ENCODE measurements at regions not wholly inside any gene's neighbourhood (a gene's known extent, or its start where the extent isn't known, plus 50 kb on each side); places are given as distances from the start of the nearest gene placed in this dataset.
A peak's percentile ranks its signal among the peaks of the same experiment; 100 is the strongest.
"Not testable (repeated sequence)": the region's sequence is repeated elsewhere in the genome, so short reads cannot be mapped to it uniquely, and the experiment has no call there.

DNA sequence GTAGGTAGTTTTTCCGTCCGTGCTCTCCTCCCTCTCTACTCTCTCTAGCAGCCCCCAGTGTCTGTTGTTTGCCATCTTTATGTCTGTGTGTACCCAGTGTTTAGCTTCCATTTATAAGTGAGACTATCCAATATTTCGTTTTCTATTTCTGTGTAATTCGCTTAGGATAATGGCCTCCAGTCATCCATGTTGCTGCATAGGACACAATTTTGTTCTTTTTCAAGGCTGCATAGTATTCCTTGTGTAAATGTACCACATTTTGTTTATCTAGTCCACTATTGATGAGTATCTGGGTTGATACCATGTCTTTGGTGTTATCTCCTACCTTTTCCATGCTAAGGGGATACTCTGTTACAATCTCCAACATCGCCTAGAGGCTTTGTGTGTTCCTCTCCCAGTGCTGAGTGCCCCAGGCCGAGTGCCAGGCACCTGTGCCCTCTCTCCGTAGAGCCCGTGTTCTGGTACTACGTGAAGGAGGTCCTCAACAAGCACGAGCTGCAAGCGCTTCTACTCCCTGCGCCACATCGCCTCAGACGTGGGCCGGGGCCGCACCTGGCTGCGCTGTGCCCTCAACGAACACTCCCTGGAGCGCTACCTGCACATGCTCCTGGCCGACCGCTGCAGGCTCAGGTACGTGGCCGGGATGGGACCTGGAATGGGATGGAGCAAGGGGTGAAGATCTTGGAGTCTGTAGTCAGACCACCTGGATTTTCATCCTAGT is 51.0 kb downstream of the NPIPB11 start:
- intact Hi-C loops (cut with DNase I), result not testable (repeated sequence)
- DNase-seq, result peak in 2 of 10 donors; percentile 60 to 73

DNA sequence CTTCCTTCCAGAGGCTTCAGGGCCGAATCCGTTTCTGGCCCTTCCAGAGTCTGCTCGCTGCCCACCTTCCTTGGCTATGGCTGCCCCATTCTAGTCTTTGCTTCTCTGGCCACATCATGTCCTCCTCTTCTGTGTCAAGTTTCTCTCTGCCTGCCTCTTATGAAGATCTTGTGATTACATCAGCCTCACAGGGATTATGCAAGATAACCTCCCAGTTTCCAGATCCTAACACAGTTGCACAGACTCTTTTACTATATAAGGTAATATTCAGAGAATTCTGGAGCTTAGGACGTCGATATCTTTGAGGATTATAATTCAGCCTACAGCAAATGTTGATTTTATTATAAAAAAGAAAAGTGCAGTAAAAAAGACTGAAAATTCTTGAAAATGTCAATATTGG is 52.1 kb downstream of the NPIPB11 start:
- intact Hi-C loops (cut with DNase I); DNase-seq: not testable (repeated sequence)

DNA sequence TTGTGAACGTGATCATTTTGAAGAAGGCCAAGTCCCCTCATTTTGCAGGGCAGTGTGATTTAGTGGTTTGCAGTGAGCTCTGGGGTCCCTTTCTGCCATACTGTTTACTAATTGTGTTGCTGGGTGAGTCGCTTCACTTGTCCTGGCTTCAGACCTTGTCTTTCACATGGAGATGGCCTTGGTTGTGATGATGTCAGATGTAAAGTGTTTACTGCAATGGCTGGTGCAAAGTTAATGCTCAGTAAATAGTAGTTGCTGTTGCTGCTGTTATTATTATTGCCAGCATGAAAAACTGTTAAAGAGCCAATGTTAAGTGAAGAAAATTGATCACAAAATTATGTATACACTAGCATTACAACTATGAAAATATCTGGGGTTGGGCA is 53.9 kb downstream of the NPIPB11 start:
- DNase-seq; intact Hi-C loops (cut with DNase I): not testable (repeated sequence)

DNA sequence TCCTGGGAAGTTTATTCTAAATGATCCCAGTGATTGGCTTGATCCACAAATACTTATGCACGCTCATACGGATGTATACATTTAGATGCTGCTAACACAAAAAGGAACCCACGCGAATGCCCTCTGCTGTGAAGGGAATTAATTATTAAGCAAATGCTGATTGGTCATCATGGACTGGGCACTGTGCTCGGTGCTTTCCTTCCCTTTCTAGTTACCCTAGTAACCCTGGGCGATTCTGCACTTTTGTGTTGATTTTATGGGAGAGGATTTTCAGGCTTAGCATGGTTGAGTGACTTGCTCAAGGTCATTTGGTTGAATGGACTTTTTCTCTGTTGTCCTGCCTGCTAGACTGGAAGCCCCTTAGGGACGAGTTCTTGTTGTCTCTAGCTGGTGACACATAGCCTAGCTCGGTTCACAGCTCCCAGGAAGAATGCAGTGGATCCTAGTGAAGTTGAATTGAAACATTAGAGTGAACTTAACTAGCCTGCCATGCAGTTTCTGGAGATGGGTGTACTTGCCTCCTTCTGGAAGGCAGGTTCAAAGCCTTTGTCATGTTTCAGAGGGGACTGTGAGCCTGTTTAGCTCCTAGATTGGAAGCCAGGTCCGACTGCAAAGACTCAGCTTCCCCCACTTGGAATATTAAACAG is 54.4 kb downstream of the NPIPB11 start:
- DNase-seq; intact Hi-C loops (cut with DNase I): not testable (repeated sequence)

DNA sequence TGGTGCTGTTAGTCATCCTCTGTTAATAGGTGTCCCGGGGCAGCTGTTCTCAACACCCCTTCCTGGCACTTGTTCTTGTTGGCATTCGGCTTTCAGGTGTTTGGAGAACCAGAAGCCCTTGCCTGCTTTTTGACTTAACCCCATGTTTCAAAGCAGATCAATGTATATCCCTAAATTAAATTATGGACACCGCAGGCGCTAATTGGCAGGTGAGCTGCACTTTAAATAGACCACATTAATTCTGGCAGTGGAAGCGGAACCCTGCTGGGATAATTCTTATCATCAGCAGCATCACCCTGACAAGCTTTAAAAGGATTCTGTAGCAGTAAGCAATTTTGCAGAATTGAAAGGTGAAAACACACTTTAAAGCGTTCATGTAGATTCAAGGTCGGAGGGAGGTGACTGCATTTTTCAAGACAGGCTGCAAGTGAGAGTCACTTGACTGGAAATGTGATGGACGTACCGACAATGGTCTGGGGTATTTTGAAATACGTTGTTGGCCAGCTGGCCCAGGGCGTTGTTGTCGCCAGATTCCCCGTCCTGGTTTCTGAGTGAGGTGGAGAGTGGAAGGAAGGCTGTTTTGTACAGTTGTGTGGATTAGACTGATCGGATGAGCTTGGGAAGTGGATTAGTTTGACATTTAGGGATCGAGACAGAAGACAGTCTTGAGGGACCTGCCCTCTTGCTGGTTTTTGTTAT is 55.1 kb downstream of the NPIPB11 start:
- intact Hi-C loops (cut with DNase I); DNase-seq: not testable (repeated sequence)

DNA sequence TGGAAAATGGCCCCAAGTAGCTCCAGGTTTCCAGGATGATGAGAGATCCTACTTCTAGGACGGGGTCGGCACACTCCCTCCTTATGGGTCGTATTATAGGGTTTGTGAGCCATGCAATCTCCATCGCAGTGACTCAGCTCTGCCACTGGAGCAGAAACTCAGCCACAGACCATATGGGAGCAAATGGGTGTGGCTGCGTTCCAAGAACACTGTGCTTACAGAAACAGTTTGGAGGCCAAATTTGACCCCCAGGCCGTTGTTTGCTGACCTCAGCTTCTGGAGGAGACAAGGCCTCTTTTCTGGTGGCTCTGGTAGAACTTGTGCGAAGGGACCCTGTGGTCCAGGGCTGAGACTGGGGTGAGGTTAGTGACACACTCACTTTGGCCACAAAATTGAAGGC is 56.5 kb downstream of the NPIPB11 start:
- intact Hi-C loops (cut with DNase I); DNase-seq: not testable (repeated sequence)

DNA sequence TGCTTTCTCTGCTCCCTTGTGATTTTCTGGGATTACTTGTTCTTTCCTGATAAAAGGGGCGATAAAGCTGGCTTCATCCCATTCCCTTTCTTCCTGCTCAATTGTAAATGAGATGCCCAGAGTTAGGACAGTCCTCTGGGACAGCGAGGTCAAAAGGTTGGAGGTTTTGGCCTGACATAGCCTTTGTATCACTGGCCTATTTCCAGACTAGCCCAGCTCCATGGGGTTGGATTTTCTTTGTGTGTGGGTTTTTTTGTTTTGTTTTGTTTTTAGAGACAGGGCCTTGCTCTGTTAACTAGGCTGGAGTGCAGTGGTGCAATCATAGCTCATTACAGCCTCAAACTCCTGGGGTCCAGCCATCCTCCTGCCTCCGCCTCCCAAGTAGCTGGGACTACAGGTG is 57.8 kb downstream of the NPIPB11 start:
- DNase-seq; intact Hi-C loops (cut with DNase I): not testable (repeated sequence)

DNA sequence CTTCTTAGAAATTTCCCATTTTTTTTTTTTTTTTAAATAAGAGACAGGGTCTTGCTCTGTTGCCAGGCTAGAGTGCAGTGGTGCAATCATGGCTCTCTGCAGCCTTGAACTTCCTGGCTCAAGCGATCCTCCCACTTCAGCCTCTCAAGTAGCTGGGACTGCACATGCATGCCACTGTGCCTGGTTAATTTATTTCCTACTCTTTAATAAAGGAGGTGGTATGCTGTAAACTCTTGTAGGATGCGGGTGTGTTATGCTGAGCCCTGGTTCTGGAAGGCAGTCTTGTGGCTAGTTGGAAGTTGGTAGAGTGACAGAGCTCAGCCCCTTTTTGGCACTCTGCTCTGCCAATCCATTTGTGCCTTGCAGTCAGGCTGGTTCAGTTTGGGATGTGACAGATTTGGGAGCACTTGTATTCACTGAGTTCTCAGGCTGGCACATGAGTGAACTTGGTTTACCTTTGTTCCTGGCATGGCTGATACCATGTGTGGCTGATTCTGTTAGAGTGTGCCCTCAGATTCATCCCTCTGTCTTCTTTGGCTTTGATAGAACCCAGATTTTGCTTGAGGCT is 58.3 kb downstream of the NPIPB11 start:
- DNase-seq; intact Hi-C loops (cut with DNase I): not testable (repeated sequence)

DNA sequence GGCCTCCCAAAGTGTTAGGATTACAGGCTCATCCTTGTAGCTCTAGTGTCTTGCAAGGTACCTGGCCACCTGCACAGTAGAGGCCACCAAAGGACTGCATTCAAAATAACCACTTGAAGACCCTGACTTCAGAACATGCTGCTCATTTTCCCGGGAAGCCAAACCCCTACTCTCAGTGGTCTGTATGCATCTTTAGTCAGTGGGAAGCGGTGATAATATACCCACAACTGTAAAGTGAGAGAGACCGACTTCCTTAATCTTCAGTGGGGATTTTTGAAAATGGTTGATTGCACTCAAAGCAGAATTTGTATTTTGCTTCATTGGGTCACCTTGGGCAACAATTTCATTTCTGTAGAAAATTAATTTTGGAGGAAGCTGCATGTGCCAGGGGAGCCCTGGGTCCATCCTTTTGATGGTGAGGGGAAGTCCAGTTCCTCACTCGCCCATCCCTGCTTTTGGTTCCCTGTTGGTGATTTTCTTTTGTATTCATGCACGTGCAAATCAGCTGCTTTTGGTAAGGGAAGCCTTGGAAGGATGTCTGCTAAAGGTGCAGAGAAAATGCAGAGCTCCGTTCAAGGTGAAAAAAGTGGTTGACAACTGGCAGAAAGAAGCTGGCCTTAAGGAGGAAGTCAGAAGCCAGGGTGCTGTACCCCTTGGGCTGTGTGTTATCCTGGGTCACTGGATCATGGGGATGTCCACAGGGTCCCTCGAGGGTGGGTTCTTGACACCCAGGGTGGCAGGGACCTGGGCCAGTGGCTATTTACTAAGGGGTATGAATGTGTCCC is 59.5 kb downstream of the NPIPB11 start:
- intact Hi-C loops (cut with DNase I); DNase-seq: not testable (repeated sequence)

DNA sequence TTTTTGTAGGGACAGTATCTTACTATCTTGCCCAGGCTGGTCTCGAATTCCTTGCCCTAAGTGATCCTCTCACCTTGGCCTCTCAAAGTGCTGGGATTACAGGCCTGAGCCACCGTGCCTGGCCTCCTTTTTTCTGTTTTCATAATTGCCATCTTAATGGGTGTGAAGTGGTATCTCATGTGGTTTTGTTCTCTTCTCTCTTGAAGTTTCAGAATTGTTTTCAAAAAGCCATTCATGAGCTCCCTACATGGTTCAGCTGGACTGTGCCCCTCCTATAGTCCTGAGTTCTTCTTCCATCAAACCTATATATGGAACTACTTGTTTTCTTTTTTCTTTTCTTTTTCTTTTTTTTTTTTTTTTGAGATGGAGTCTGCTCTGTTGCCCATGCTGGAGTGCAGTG is 60.3 kb downstream of the NPIPB11 start:
- intact Hi-C loops (cut with DNase I); DNase-seq: not testable (repeated sequence)

DNA sequence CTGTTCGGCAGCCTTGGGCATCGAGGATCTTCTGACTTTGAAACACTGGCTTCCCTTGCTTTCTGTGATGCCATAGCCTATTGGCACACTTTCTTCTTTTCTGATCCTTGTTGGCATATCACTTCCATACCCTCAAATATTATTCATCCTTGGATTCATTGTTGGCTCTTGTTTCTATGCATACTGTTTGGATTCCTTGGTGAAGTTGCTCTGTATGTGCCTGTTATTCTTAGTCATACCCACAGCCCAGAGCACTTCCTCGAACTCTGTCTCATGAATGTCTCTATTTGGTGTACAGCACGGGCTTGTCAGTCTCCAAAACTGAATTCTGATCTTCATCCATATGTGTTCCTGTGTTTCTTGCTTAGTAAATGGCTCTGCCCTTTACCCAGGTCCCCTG is 63.6 kb downstream of the NPIPB11 start:
- DNase-seq; intact Hi-C loops (cut with DNase I): not testable (repeated sequence)

DNA sequence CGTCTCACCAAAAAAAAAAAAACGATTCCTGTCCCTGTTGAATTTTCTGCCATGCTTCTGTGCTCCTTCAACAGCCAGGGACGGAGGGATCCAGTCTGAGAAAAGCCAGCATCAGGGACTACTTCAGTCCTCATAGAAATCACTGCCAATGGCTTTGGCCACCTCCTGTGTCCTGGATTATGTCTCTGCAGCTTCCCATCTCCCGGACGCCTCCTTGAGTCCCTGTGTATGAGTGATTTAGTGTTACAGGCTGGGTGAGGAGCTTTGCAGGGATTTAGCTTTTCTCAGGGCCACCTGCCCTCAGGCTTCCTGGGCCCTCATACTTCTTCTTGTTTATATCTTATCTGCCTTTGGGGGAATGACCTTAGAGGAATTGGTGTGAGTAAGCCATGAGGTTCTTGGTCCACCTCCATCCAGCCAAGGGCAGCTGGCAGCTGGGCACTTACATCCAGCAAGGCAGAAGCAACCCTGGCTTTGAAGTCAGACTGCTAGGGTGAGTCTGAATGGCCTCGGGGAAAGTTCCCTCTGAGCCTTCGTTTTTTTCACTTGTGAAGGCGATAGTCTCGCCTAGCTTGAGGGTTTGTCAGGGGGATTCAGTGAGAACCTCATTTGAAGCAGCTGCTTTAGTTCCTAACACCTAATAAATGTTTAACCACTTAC is 65.6 kb downstream of the NPIPB11 start:
- intact Hi-C loops (cut with DNase I); DNase-seq: not testable (repeated sequence)

DNA sequence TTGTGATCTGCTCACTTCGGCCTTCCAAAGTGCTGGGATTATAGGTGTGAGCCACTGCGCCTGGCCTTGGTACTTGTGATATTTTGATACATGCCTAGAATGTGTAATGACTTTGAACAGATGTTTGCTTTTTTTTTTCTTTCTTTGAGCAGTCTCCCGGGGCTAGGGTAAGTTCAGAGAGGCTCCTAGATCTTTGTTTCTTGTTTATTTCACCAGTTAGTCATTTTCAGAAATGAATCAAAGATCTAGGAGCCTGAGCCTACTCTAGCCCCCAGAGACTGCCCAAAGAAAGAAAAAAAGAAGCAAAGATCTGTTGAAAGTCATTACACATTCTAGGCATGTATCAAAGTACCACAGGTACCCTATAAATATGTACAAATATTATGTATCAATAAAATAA is 66.3 kb downstream of the NPIPB11 start:
- intact Hi-C loops (cut with DNase I); DNase-seq: not testable (repeated sequence)

DNA sequence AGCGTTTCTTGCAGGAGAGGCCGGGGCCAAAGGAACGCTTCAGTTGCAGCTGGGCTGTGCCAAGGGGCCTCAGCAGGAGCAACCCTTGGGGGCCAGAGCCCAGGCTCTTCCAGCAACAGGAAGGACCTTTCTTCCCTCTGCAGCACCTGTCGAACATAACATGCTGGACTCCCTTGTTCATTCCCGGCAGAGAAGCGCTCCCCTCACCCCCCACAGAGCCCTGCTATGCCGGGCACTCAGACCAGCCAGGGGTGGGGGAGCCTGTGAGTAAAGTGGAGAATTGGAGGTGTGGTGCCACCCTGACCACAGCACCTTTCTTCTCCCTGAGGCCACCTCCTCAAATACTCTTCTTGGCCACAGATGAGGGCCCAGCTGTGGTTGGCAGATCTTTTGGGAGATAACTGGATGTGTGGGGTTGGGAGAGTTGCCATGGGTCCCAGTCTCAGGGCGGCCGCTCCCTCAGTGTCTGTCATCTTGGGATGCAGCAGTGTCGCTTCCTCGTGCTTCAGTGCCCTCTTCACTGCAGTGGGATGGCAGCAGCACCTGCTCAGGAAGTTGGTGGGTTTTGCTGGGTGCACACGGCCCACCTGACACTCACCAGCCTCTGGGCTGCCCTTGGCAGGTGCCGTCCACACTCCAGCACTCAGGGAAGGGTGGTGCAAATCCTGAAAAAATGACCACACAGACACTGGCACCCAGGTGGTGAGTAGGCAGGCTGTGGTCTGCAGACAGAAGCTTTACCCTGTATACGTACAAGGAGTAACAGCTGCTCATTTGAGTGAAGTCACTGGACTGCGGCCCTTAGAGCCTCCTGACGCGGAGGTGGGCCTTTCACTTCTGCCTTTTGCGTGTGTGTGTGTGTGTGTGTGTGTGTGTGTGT is 67.5 kb downstream of the NPIPB11 start:
- peak in 1 of 10 donors; percentile 49 for DNase-seq
- intact Hi-C loops (cut with DNase I), result not testable (repeated sequence)

DNA sequence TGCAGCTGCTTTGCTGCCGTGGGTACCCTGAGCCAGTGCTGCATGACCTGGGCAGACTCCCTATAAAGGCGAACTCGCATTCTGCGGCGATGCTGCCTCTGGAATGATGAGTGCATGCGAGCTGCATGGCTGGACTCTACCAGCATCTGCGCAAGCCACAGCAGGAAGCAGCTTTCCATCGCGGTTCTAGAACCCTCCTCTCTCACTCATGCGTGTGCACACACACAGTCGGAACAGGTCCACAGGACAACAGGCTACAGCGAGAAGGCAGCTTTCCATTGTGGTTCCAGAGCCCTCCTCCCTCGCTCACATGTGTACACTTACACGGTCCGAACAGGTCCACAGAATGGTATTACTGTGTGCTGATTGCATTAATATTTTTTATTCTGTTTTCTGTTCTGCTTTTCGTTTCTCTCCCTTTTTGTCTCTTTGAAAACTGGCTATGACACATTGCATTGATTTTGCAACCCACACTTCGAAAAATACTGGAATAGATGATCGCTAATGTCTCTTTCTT is 69.1 kb downstream of the NPIPB11 start:
- intact Hi-C loops (cut with DNase I), result not testable (repeated sequence)
- peak in 1 of 10 donors; percentile 67 for DNase-seq

DNA sequence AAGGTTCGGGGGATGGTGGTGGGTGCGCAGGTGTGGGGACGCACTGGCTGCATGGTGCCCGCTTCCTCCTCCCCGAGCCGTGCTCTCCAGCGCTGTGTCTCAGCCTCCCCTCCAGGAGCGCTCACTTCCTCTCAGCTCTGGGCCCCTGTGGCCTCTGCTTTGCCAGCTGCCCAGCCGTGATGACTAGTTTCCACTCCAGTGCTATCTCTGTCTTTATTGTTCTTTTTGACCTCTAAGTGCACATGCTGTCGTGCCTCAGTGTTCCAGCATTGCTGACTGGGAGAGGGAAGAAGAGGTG is 71.0 kb downstream of the NPIPB11 start:
- DNase-seq; intact Hi-C loops (cut with DNase I): not testable (repeated sequence)

DNA sequence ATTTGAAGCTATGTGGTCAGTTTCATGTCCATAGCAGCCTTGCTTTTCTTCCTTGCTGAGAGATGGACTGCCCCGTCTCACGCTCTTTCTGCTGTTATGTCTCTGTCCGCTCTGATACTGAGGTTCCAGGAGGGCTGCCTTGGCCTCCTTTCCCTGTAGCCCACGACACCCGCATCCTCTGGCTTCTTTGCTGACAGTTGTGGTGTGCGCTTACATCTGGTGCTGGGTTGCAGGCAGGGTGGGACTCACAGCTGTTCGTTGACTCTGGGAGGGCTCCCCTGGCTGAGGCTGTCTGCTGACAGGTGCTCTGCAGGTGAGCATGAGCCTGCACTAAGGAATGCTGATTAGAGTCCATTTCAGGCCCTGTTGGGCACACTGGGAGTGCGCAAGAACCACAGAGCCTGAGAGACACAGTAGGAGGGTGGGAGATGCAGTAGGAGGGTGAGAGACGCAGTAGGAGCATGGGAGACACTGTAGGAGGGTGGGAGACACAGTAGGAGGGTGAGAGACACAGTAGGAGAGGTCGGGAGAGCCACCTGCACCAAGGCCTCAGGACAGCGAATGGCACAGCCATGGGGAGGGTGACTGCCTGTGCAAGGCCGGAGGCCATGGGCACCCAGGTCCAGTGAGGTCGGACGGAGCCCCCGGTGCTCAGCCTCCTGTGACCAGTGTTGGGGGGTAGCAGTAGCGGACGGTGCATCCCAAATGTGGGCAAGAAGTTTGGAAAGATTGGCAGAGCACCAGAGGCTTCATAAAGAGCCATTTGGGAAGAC is 71.5 kb downstream of the NPIPB11 start:
- DNase-seq, result peak in 1 of 10 donors; percentile 47
- intact Hi-C loops (cut with DNase I), result not testable (repeated sequence)

Data from posterior cingulate gyrus (tissue), 11 donors.